Muscle of leg (tissue), 3 donors: ENCODE measurements at regions not wholly inside any gene's neighbourhood (a gene's known extent, or its start where the extent isn't known, plus 50 kb on each side); places are given as distances from the start of the nearest gene placed in this dataset.
"Not testable (repeated sequence)": the region's sequence is repeated elsewhere in the genome, so short reads cannot be mapped to it uniquely, and the experiment has no call there.

Experiments used
- DNase-seq: peaks from one replicate; pipeline ENCODE4 v3.0.0; 2013
- H3K27ac ChIP-seq: one replicate; pipeline ENCODE4 v1.5.1; 2013; ENCODE audit warnings: mild to moderate bottlenecking, low read length, control low read depth
- H3K27me3 ChIP-seq: one replicate; pipeline ENCODE4 v1.6.1; 2013; ENCODE audit warnings: low read length; ENCODE audit not compliant: control insufficient read depth, insufficient read depth
- H3K36me3 ChIP-seq: one replicate; pipeline ENCODE4 v1.6.1; 2013; ENCODE audit warnings: low read length; ENCODE audit not compliant: control insufficient read depth, insufficient read depth
- H3K4me1 ChIP-seq: one replicate; pipeline ENCODE4 v1.6.1; 2013; ENCODE audit warnings: low read length; ENCODE audit not compliant: control insufficient read depth, insufficient read depth
- H3K4me3 ChIP-seq: one replicate; pipeline ENCODE4 v1.5.1; 2013; ENCODE audit warnings: low read length, control low read depth
- H3K9me3 ChIP-seq: replicated peaks from 2 replicates; pipeline ENCODE4 v1.6.1; 2013; ENCODE audit warnings: low read depth, low read length; ENCODE audit not compliant: control insufficient read depth
- WGBS: methylation state at CpG from one replicate; pipeline ENCODE4 v1.1.5; 2013; ENCODE audit warnings: missing lambda C conversion rate; ENCODE audit not compliant: insufficient coverage; 5-methylcytosine and 5-hydroxymethylcytosine counted together

- not testable (repeated sequence) for H3K36me3 ChIP-seq, DNase-seq
- 62% methylated on average over 9 of the region's 17 CpGs for WGBS
Observed at GRCh38 chr14:106359157-106359887, 832.9 kb downstream of the TMEM121 start.

GRCh38 chr14:106365371-106365770, 839.0 kb downstream of the TMEM121 start:
- H3K27me3 ChIP-seq, H3K4me3 ChIP-seq, H3K4me1 ChIP-seq, H3K36me3 ChIP-seq, H3K9me3 ChIP-seq, DNase-seq, H3K27ac ChIP-seq: not testable (repeated sequence)
- no CpG with 5 or more reads among the region's 4 CpGs for WGBS

More at GRCh38 chr14:106359157-106359887, 832.9 kb downstream of the TMEM121 start:
- H3K27me3 ChIP-seq, H3K4me3 ChIP-seq, H3K4me1 ChIP-seq, H3K27ac ChIP-seq, H3K9me3 ChIP-seq: not testable (repeated sequence)

GRCh38 chr14:106365894-106366293, 839.5 kb downstream of the TMEM121 start:
- WGBS, result 93% methylated on average over 2 of the region's 5 CpGs
- not testable (repeated sequence) for H3K36me3 ChIP-seq, H3K27me3 ChIP-seq, DNase-seq, H3K27ac ChIP-seq, H3K4me3 ChIP-seq, H3K9me3 ChIP-seq, H3K4me1 ChIP-seq

- H3K4me3 ChIP-seq, H3K27me3 ChIP-seq, H3K36me3 ChIP-seq, DNase-seq, H3K27ac ChIP-seq, H3K4me1 ChIP-seq: not testable (repeated sequence)
- no CpG with 5 or more reads among the region's 1 CpG for WGBS
- H3K9me3 ChIP-seq, result peaks cover 16% of the 10 kb centered on the region
Observed at GRCh38 chr14:106366971-106367370, 840.6 kb downstream of the TMEM121 start.

- not testable (repeated sequence) for H3K27me3 ChIP-seq, DNase-seq, H3K4me3 ChIP-seq, H3K36me3 ChIP-seq, H3K4me1 ChIP-seq, H3K27ac ChIP-seq
- H3K9me3 ChIP-seq, result peaks cover 32% of the 10 kb centered on the region
- WGBS, result no CpG with 5 or more reads among the region's 4 CpGs
Observed at GRCh38 chr14:106369456-106369855, 843.1 kb downstream of the TMEM121 start.

GRCh38 chr14:106372870-106373652, 846.7 kb downstream of the TMEM121 start:
- no peaks in the 10 kb centered on the region for H3K36me3 ChIP-seq
- no peak overlapping the region for H3K4me3 ChIP-seq
- H3K27ac ChIP-seq, result no peak overlapping the region
- 13% methylated on average over 11 of the region's 17 CpGs for WGBS
- DNase-seq, result no peak
- H3K4me1 ChIP-seq, result no peaks in the 10 kb centered on the region
- H3K9me3 ChIP-seq, result peaks cover 52% of the 10 kb centered on the region
- H3K27me3 ChIP-seq, result no peaks in the 10 kb centered on the region

- H3K36me3 ChIP-seq, DNase-seq, H3K27me3 ChIP-seq, H3K27ac ChIP-seq, H3K4me1 ChIP-seq, H3K4me3 ChIP-seq: not testable (repeated sequence)
- H3K9me3 ChIP-seq, result peaks cover 53% of the 10 kb centered on the region
- WGBS, result 70% methylated on average over 3 of the region's 13 CpGs
Observed at GRCh38 chr14:106373653-106374110, 847.3 kb downstream of the TMEM121 start.

- H3K9me3 ChIP-seq, result peaks cover 52% of the 10 kb centered on the region
- no peaks in the 10 kb centered on the region for H3K27me3 ChIP-seq
- H3K27ac ChIP-seq, result no peak overlapping the region
- H3K4me1 ChIP-seq, result no peaks in the 10 kb centered on the region
- no CpG with 5 or more reads among the region's 1 CpG for WGBS
- H3K4me3 ChIP-seq, result no peak overlapping the region
- H3K36me3 ChIP-seq, result no peaks in the 10 kb centered on the region
- no peak for DNase-seq
Observed at GRCh38 chr14:106377432-106377831, 851.0 kb downstream of the TMEM121 start.

GRCh38 chr14:106378191-106378590, 851.8 kb downstream of the TMEM121 start:
- peaks cover 50% of the 10 kb centered on the region for H3K9me3 ChIP-seq
- no CpG with 5 or more reads among the region's 3 CpGs for WGBS
- no peak overlapping the region for H3K4me3 ChIP-seq
- H3K27ac ChIP-seq, result no peak overlapping the region
- no peaks in the 10 kb centered on the region for H3K4me1 ChIP-seq
- H3K27me3 ChIP-seq, result no peaks in the 10 kb centered on the region
- H3K36me3 ChIP-seq, result no peaks in the 10 kb centered on the region
- no peak for DNase-seq

GRCh38 chr14:106380740-106381139, 854.4 kb downstream of the TMEM121 start:
- no peaks in the 10 kb centered on the region for H3K27me3 ChIP-seq
- no peak overlapping the region for H3K4me3 ChIP-seq
- DNase-seq, result no peak
- peaks cover 34% of the 10 kb centered on the region for H3K9me3 ChIP-seq
- H3K4me1 ChIP-seq, result no peaks in the 10 kb centered on the region
- no peaks in the 10 kb centered on the region for H3K36me3 ChIP-seq
- no CpG with 5 or more reads among the region's 2 CpGs for WGBS
- no peak overlapping the region for H3K27ac ChIP-seq
